Gastroesophageal sphincter (tissue), 4 donors: ENCODE measurements at regions not wholly inside any gene's neighbourhood (a gene's known extent, or its start where the extent isn't known, plus 50 kb on each side); places are given as distances from the start of the nearest gene placed in this dataset.

Experiments used
- ATAC-seq: fragments of 150-250 bp; one replicate; pipeline ENCODE4 v1.9.1; 2016; ENCODE audit warnings: mild to moderate bottlenecking, moderate library complexity
- H3K27ac ChIP-seq, 4 donors: fragments of 200-600 bp; sonication (generic) in 3 of 4; 1 replicate in 3 of 4; 2 replicates in 1 of 4; pipeline ENCODE4 v1.5.1; 2016 to 2019
- H3K27me3 ChIP-seq: fragments of 200-600 bp; sonication (generic); one replicate; pipeline ENCODE4 v1.5.1; 2019
- H3K36me3 ChIP-seq, 2 donors: fragments of 200-600 bp; sonication (generic); one replicate each; pipeline ENCODE4 v1.5.1; 2019; ENCODE audit warnings: control low read depth in 1 of 2
- H3K4me1 ChIP-seq, 3 donors: fragments of 200-600 bp; sonication (generic); 1 replicate in 2 of 3; 2 replicates in 1 of 3; pipeline ENCODE4 v1.5.1; 2016 to 2019; ENCODE audit warnings: control low read depth in 2 of 3
- H3K4me3 ChIP-seq, 2 donors: fragments of 200-600 bp; sonication (generic); one replicate each; pipeline ENCODE4 v1.5.1; 2019; ENCODE audit warnings: mild to moderate bottlenecking in 1 of 2, moderate library complexity in 1 of 2
- H3K9me3 ChIP-seq, 3 donors: fragments of 200-600 bp; sonication (generic); one replicate each; pipeline ENCODE4 v1.5.1; 2017 to 2019; ENCODE audit warnings: control low read depth in 2 of 3
- CTCF ChIP-seq, 4 experiments: fragments of 200-600 bp in 2 of 4; fragments of 450-650 bp in 2 of 4; sonication (generic) in 1 of 4; IDR thresholded peaks; one replicate each; pipeline ENCODE4 v1.5.1; 2017 to 2019; ENCODE audit warnings: antibody characterized with exemption in 4 of 4, mild to moderate bottlenecking in 2 of 4, moderate library complexity in 2 of 4
- EP300 ChIP-seq: sonication (generic); formaldehyde crosslinking; IDR thresholded peaks from one replicate; pipeline ENCODE4 v1.6.1; 2017; ENCODE audit warnings: antibody characterized with exemption, mild to moderate bottlenecking
- POLR2A ChIP-seq, 2 donors: fragments of 450-650 bp; IDR thresholded peaks; one replicate each; pipeline ENCODE4 v1.6.1; 2017; ENCODE audit warnings: antibody characterized with exemption in 2 of 2, mild to moderate bottlenecking in 2 of 2, moderate library complexity in 1 of 2
- POLR2AphosphoS5 ChIP-seq: sonication (generic); formaldehyde crosslinking; IDR thresholded peaks from one replicate; pipeline ENCODE4 v1.6.1; 2017; ENCODE audit warnings: antibody characterized with exemption
- WGBS, 2 donors: methylation state at CpG; one replicate each; pipeline ENCODE4 v1.1.5; 2018; ENCODE audit warnings: low coverage in 1 of 2; 5-methylcytosine and 5-hydroxymethylcytosine counted together

DNA sequence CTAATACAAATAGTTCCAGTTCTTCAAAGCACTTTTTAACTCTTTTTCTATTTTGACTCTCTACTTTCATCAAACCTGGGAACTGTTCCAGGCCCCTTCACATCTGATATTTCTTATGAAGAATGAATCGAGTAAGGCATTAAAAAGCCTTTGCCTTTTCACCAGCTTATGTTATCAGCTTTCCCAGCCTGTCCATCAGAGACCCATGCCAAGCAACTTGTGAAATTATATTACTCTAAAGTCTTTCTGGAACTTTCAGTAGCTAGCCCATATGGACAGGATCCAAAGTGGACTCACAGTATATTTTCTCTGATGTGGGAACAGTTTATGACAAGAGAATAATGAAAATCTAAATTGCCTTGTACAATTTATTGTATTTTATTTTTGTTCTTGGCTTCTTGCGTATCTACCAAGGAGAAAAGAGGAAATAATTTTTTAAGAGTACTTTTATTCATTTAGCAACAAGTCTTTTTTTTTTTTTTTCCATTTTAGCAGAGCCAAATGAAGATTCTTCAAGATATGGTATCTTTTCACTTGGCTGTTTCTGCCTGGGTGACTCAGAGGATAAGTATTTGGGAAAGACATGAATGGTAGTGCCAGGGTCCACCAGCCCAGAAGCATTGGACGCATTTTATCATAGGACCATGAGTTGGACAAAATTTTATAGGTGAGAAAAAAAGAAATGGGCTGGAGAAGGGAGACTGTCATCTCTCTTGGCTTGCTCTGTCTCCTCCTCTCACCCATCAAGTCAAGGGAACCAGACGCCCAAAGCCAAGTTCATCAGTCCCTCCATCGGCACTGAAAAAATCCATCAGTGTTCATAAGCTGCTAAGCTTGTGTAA is 195.8 kb upstream of the NEBL start:
- H3K4me1 ChIP-seq = no peaks in the 10 kb centered on the region
- no peak overlapping the region for H3K4me3 ChIP-seq
- no peak for ATAC-seq
- TF ChIP-seq POLR2AphosphoS5 (no peak), POLR2A (IDR thresholded peaks at IDR 0.05) (no peak), EP300 (no peak), CTCF (IDR thresholded peaks at IDR 0.05) (no peak)
- H3K36me3 ChIP-seq = no peaks in the 10 kb centered on the region
- H3K9me3 ChIP-seq = no peaks in the 10 kb centered on the region
- WGBS, 2 donors = 24 to 54% methylated on average over 3 to 4 of the region's 5 CpGs
- H3K27ac ChIP-seq = no peak overlapping the region
- no peaks in the 10 kb centered on the region for H3K27me3 ChIP-seq

GRCh38 chr10:21090609-21091082 is 193.5 kb upstream of the NEBL start:
- H3K4me3 ChIP-seq = no peak overlapping the region
- no peaks in the 10 kb centered on the region for H3K4me1 ChIP-seq
- H3K27ac ChIP-seq = no peak overlapping the region
- no peaks in the 10 kb centered on the region for H3K27me3 ChIP-seq
- H3K36me3 ChIP-seq = no peaks in the 10 kb centered on the region
- no peak for TF ChIP-seq EP300
- TF ChIP-seq POLR2AphosphoS5 = no peak
- no peak for TF ChIP-seq POLR2A (IDR thresholded peaks at IDR 0.05)
- TF ChIP-seq CTCF (IDR thresholded peaks at IDR 0.05) = no peak
- H3K9me3 ChIP-seq = no peaks in the 10 kb centered on the region
- 70 to 76% methylated on average over 2 to 6 of the region's 6 CpGs for WGBS, 2 donors
- no peak for ATAC-seq

GRCh38 chr10:21087476-21087875 is 190.4 kb upstream of the NEBL start:
- no peak for ATAC-seq
- no peak overlapping the region for H3K27ac ChIP-seq
- H3K27me3 ChIP-seq = no peaks in the 10 kb centered on the region
- 81 to 86% methylated on average over 4 of the region's 4 CpGs for WGBS, 2 donors
- H3K9me3 ChIP-seq = no peaks in the 10 kb centered on the region
- no peaks in the 10 kb centered on the region for H3K36me3 ChIP-seq
- TF ChIP-seq CTCF (IDR thresholded peaks at IDR 0.05) (no peak), POLR2AphosphoS5 (no peak), EP300 (no peak), POLR2A (IDR thresholded peaks at IDR 0.05) (no peak)
- H3K4me1 ChIP-seq = no peaks in the 10 kb centered on the region
- H3K4me3 ChIP-seq = no peak overlapping the region

DNA sequence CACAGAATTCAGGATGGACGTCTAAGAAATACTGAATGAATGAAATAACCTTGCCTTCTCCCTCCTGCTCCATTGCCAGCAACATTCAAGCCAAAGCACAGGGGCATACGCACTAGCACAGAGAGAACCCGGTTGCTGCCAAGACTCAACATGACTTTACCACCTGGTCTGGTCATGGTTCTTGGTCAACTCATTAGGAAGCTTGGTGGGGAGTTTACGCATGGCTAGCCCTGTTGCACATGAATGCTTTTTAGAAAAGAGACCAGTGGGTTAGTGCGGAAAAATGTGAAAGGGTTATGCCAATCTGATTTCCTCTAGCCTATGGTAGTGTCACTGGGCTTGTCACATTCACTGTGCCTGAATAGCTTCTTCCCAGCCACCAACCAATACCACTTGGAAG is 187.6 kb upstream of the NEBL start:
- ATAC-seq = no peak
- no peak for TF ChIP-seq CTCF (IDR thresholded peaks at IDR 0.05)
- TF ChIP-seq EP300 = no peak
- no peak for TF ChIP-seq POLR2A (IDR thresholded peaks at IDR 0.05)
- no peak for TF ChIP-seq POLR2AphosphoS5
- Histone ChIP-seq H3K9me3 (no peaks in the 10 kb centered on the region), H3K27me3 (no peaks in the 10 kb centered on the region), H3K4me1 (no peaks in the 10 kb centered on the region), H3K4me3 (no peak overlapping the region), H3K36me3 (no peaks in the 10 kb centered on the region), H3K27ac (no peak overlapping the region)
- 89 to 93% methylated on average over 3 to 5 of the region's 5 CpGs for WGBS, 2 donors

GRCh38 chr10:21083861-21084260 is 186.8 kb upstream of the NEBL start:
- Histone ChIP-seq H3K4me3 (no peak overlapping the region), H3K9me3 (no peaks in the 10 kb centered on the region), H3K4me1 (no peaks in the 10 kb centered on the region), H3K27me3 (no peaks in the 10 kb centered on the region), H3K36me3 (no peaks in the 10 kb centered on the region), H3K27ac (no peak overlapping the region)
- 90 to 91% methylated on average over 3 of the region's 3 CpGs for WGBS, 2 donors
- no peak for ATAC-seq
- TF ChIP-seq EP300 (no peak), CTCF (IDR thresholded peaks at IDR 0.05) (no peak)
